NCI-H526 treated with DMSO at 0.1 percent for 48 hours (cell line): ENCODE measurements at regions not wholly inside any gene's neighbourhood (a gene's known extent, or its start where the extent isn't known, plus 50 kb on each side); places are given as distances from the start of the nearest gene placed in this dataset.
A peak's percentile ranks its signal among the peaks of the same experiment; 100 is the strongest.

Source experiments
- DNase-seq: peaks from one replicate; lab custom pipeline; 2025; lab: John Stamatoyannopoulos, UW

GRCh38 chr14:98375566-98375965, 896.4 kb downstream of the BCL11B start:
- no peak for DNase-seq

GRCh38 chr14:98379830-98380229, 892.2 kb downstream of the BCL11B start:
- DNase-seq, result no peak

GRCh38 chr14:98382662-98383061, 889.3 kb downstream of the BCL11B start:
- no peak for DNase-seq

- no peak for DNase-seq
Measured at GRCh38 chr14:98385851-98386250, 886.1 kb downstream of the BCL11B start.

GRCh38 chr14:98391061-98391460, 880.9 kb downstream of the BCL11B start:
- DNase-seq, result no peak

GRCh38 chr14:98393527-98393926, 878.5 kb downstream of the BCL11B start:
- DNase-seq, result no peak

GRCh38 chr14:98404811-98405210, 867.2 kb downstream of the BCL11B start:
- no peak for DNase-seq

GRCh38 chr14:98408024-98408555, 863.9 kb downstream of the BCL11B start:
- DNase-seq, result no peak

GRCh38 chr14:98408713-98409112, 863.3 kb downstream of the BCL11B start:
- DNase-seq, result no peak

- DNase-seq, result no peak
Measured at GRCh38 chr14:98411154-98411553, 860.8 kb downstream of the BCL11B start.

GRCh38 chr14:98412431-98412830, 859.6 kb downstream of the BCL11B start:
- no peak for DNase-seq

GRCh38 chr14:98415766-98416165, 856.2 kb downstream of the BCL11B start:
- peak; percentile 44 for DNase-seq

- DNase-seq, result no peak
Measured at GRCh38 chr14:98417001-98417400, 855.0 kb downstream of the BCL11B start.

- no peak for DNase-seq
Measured at GRCh38 chr14:98428483-98428994, 843.5 kb downstream of the BCL11B start.

- DNase-seq, result no peak
Measured at GRCh38 chr14:98433436-98433835, 838.6 kb downstream of the BCL11B start.

- no peak for DNase-seq
Measured at GRCh38 chr14:98437113-98437512, 834.9 kb downstream of the BCL11B start.

GRCh38 chr14:98444077-98444476, 827.9 kb downstream of the BCL11B start:
- DNase-seq, result no peak

GRCh38 chr14:98445718-98446117, 826.3 kb downstream of the BCL11B start:
- DNase-seq, result no peak

- no peak for DNase-seq
Measured at GRCh38 chr14:98446508-98446907, 825.5 kb downstream of the BCL11B start.

GRCh38 chr14:98456231-98456630, 815.8 kb downstream of the BCL11B start:
- no peak for DNase-seq

GRCh38 chr14:98458702-98459101, 813.3 kb downstream of the BCL11B start:
- no peak for DNase-seq

- no peak for DNase-seq
Measured at GRCh38 chr14:98462908-98463307, 809.1 kb downstream of the BCL11B start.

GRCh38 chr14:98466807-98467206, 805.2 kb downstream of the BCL11B start:
- no peak for DNase-seq

- DNase-seq, result no peak
Measured at GRCh38 chr14:98470663-98471062, 801.3 kb downstream of the BCL11B start.
